T-helper 2 cell treated with Interferon-gamma antibody and Interleukin-4, amounts not matched to agents 5 μg/mL and 100 μg/mL, for 36 hours (primary cell): ENCODE measurements at regions not wholly inside any gene's neighbourhood (a gene's known extent, or its start where the extent isn't known, plus 50 kb on each side); places are given as distances from the start of the nearest gene placed in this dataset.

Experiments used
- DNase-seq: peaks from one replicate; pipeline ENCODE4 v3.0.0; 2021; ENCODE audit warnings: low spot score
- H3K27ac Mint-ChIP-seq: one replicate; pipeline ENCODE4 v1.8.0; 2021; ENCODE audit warnings: mild to moderate bottlenecking, mixed read lengths
- H3K27me3 Mint-ChIP-seq: one replicate; pipeline ENCODE4 v1.8.0; 2021; ENCODE audit warnings: low read depth, mixed read lengths
- H3K36me3 Mint-ChIP-seq: one replicate; pipeline ENCODE4 v1.8.0; 2021; ENCODE audit warnings: low read depth, mixed read lengths
- H3K4me1 Mint-ChIP-seq: one replicate; pipeline ENCODE4 v1.8.0; 2021; ENCODE audit warnings: low read depth, mixed read lengths
- H3K4me3 Mint-ChIP-seq: one replicate; pipeline ENCODE4 v1.8.0; 2022; ENCODE audit warnings: mild to moderate bottlenecking, moderate library complexity, mixed read lengths
- H3K9me3 Mint-ChIP-seq: one replicate; pipeline ENCODE4 v1.8.0; 2021; ENCODE audit warnings: mixed read lengths

DNA sequence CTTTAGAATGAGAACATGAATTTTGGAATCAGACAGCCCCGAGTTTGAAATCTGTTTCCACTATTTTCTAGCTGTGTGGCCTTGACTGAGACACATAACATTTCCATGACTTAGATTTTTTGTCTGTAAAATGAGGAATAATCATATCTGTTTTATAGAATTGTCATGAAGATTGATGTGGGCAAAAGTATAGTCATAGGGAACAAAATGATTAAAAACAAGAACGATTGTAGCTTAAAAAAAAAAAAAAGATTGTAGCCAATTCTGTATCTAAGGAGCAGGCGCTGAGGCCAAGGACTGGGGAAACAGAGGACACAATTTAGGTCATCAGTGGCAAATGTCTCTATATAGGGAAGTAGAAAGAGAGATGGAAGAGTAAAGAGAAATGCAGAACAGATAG lies 201.6 kb upstream of the C1QTNF7 start:
- Mint-ChIP-seq H3K27me3 (peaks cover 16% of the 10 kb centered on the region), H3K4me3 (no peak overlapping the region), H3K9me3 (no peaks in the 10 kb centered on the region), H3K36me3 (no peaks in the 10 kb centered on the region), H3K4me1 (no peaks in the 10 kb centered on the region), H3K27ac (no peak overlapping the region)
- DNase-seq: no peak

DNA sequence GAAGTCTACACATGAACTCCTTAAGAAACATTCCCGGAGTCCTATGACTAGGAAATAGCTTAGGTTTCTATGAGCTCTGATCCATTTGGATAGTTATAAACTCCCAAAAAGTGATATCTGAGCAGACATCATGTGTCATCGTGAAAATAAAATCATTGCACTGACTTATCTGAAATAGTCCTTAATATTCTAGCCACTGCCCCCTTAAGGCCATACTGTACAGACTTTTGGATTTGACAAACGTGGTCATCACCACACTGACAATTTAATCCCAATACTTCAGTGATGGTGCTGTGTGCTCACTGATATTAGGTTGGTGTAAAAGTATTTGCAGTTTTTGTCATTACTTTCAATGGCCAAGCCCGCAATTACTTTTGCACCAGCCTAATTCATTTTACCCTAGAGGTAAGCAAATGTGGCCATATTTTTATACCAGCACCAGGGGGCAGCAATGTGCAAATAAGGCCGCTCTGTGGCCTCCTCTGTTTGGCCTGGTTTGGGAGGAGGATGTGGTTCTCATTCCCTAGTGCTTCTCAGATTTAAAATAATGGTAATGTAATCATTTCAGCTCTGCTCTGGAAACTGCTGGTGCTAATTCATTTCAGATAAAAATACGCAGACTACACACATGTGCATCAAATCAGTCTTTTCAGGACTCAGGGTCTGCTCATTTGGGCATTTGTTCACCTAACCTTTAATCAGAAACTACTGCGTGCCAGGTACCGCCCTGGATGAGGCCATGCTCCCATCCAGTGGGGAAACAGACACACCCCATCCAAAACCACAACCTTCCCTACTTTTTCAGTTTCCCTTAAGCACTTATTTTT lies 196.4 kb upstream of the C1QTNF7 start:
- no peaks in the 10 kb centered on the region for H3K9me3 Mint-ChIP-seq
- peaks cover 5% of the 10 kb centered on the region for H3K27me3 Mint-ChIP-seq
- no peaks in the 10 kb centered on the region for H3K36me3 Mint-ChIP-seq
- peaks cover 26% of the 10 kb centered on the region for H3K4me1 Mint-ChIP-seq
- no peak overlapping the region for H3K27ac Mint-ChIP-seq
- peak; percentile 61 for DNase-seq
- H3K4me3 Mint-ChIP-seq: no peak overlapping the region

DNA sequence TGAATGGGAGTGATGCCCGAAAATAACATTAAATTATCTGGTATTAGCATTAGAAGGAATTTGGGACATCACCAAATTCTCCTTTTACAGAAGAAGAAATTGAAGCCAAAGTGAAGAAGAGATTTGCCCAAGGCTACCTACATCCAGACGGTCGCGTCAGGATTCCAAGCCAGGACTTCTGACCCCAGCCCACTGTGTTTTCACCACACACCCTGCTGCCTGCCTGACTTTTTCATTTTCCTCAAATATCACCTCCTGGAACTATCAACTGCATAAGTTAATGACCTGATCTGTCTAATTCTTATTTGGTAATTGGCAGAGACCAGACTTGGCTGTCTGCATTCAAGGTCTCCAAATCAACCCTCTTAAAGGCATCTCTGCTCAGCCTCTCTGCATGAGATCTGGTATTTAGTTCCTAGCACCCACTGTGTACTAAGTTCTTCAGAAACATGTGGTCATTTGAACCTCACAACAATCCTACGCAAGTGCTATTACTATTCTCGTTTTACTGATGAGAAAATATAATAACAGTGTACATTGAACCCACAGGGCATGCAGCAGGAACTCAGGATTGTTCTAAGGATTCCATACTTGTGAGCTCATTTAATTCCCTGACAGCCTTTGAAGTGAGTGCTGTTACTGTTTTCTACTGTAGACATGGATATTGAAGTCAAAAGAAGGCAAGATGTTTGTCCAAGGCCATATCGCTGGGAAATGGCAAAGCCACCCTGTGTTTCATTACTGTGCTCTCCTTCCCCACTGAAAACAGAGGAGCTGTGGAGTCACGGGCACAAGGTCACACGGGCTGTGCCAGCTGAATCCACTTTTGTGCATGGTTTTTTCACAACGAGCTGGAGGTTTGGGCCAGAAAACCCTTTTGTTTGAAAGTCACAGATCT lies 195.2 kb upstream of the C1QTNF7 start:
- no peaks in the 10 kb centered on the region for H3K27me3 Mint-ChIP-seq
- no peak overlapping the region for H3K27ac Mint-ChIP-seq
- no peaks in the 10 kb centered on the region for H3K9me3 Mint-ChIP-seq
- peak overlapping the region; percentile 72 for H3K4me3 Mint-ChIP-seq
- H3K4me1 Mint-ChIP-seq: peaks cover 26% of the 10 kb centered on the region
- H3K36me3 Mint-ChIP-seq: no peaks in the 10 kb centered on the region
- no peak for DNase-seq

DNA sequence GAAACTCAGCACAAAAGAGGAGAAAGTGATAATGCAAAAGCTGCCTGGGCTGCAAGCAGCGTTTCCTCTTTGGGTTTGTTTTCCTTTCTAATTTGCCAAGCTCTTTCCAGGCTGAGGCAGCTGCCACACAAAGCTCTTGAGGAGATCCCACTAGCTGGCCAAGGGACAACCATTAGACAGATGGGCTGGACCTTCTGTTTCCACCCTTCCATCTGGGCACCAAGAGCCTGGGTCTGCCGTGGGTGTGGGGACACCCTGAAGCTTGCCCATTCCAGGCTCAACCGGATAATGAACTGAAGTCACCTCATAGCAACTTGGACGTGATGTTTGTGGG lies 194.6 kb upstream of the C1QTNF7 start:
- H3K9me3 Mint-ChIP-seq: no peaks in the 10 kb centered on the region
- peak overlapping the region; percentile 72 for H3K4me3 Mint-ChIP-seq
- no peaks in the 10 kb centered on the region for H3K36me3 Mint-ChIP-seq
- peak overlapping the region; percentile 2 for H3K27ac Mint-ChIP-seq
- no peaks in the 10 kb centered on the region for H3K27me3 Mint-ChIP-seq
- no peak for DNase-seq
- H3K4me1 Mint-ChIP-seq: peaks cover 26% of the 10 kb centered on the region

DNA sequence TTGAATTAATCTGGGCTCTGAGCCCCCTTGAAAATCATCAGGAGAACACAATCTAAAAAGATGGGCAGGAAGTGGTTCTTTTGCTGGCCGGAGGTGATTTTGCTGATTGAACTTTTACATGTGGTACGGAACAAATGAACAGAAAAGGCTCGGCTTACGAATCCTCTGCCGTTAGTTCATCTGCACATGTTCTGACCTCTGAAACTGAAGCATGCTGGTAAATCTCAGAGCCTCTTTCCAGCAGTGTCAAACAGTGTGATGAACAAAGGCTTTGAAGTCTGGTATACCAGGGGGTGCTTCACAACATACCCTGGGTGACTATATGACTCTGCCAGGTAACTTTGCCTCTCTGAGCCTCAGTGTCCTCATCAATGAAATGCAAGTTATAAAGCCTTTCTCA lies 194.2 kb upstream of the C1QTNF7 start:
- Mint-ChIP-seq H3K36me3 (no peaks in the 10 kb centered on the region), H3K4me3 (peak overlapping the region; percentile 72), H3K9me3 (no peaks in the 10 kb centered on the region), H3K4me1 (peaks cover 26% of the 10 kb centered on the region), H3K27ac (peak overlapping the region; percentile 2), H3K27me3 (no peaks in the 10 kb centered on the region)
- peak; percentile 23 for DNase-seq

DNA sequence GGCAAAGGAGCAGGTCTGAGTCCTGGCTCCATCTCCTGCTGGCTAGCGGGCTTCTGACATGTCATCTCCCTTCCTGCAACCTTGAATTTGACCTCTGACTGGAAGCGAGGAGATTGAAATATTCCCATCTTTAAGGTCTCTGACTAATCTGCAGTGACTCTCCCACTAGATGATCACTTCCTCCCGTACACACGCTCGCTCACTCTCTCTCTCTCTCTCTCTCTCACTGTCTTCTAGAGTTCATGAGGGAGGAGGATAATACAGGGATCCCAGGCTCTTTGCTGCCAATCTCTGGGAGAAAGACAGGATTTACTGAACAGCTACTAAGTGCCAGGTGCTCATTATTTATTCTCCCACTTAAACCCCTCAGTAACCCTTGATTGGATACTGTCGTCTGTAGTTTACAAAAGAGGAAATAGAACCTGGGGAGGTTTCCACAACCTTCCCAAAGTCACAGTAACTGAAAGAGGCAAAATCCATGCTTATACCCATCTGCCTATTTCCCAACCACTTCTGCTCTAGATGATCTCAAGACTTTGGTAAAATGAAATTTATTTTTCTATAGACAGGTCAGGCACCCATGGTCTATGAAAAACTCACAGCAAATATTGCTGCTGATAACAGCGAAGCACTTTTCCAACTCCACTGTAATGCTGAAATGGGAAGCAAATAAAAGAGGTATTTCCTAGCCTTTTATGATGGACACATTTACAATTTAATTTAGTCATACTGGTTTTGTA lies 193.5 kb upstream of the C1QTNF7 start:
- H3K36me3 Mint-ChIP-seq: no peaks in the 10 kb centered on the region
- DNase-seq: no peak
- peak overlapping the region; percentile 21 for H3K27ac Mint-ChIP-seq

DNA sequence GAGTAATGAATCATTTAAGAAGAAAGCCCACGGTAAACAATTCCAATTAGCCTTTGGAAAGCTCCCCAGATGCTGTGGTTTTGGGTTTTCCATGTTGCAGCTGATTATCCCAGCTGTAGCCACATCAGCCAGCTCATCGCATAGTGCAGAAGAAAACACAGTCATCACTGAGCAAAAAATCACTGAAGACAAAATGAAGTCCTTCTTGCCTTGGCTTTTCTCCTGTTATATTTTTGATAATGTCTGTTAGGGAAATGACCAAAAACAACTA lies 193.0 kb upstream of the C1QTNF7 start:
- no peaks in the 10 kb centered on the region for H3K27me3 Mint-ChIP-seq
- H3K4me3 Mint-ChIP-seq: no peak overlapping the region
- H3K4me1 Mint-ChIP-seq: peaks cover 26% of the 10 kb centered on the region
- DNase-seq: no peak
- H3K9me3 Mint-ChIP-seq: no peaks in the 10 kb centered on the region
- H3K27ac Mint-ChIP-seq: no peak overlapping the region
- H3K36me3 Mint-ChIP-seq: no peaks in the 10 kb centered on the region

More for the DNA sequence above, 193.5 kb upstream of the C1QTNF7 start:
- Mint-ChIP-seq H3K27me3 (no peaks in the 10 kb centered on the region), H3K4me3 (peak overlapping the region; percentile 72), H3K4me1 (peaks cover 26% of the 10 kb centered on the region), H3K9me3 (no peaks in the 10 kb centered on the region)

DNA sequence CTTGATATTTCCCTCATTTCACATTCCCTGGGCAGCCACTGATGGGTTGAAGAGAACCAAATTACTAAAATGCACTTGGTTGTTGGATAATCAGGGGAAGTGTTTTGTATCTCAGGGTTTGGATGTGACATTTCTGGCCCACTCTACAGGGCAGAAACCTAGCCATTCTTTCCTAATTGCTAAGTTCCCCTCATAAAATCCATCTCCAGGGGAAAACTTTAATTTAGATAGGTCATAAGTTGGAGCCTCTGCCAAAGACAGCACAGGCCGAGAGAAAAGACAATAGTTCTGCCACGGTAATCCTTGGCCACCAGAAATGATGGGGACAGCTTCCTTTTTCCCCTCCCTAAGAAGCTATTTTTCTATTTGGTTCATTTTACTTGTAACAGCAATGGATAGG lies 192.7 kb upstream of the C1QTNF7 start:
- Mint-ChIP-seq H3K27ac (no peak overlapping the region), H3K4me1 (peaks cover 26% of the 10 kb centered on the region)
- no peak for DNase-seq

DNA sequence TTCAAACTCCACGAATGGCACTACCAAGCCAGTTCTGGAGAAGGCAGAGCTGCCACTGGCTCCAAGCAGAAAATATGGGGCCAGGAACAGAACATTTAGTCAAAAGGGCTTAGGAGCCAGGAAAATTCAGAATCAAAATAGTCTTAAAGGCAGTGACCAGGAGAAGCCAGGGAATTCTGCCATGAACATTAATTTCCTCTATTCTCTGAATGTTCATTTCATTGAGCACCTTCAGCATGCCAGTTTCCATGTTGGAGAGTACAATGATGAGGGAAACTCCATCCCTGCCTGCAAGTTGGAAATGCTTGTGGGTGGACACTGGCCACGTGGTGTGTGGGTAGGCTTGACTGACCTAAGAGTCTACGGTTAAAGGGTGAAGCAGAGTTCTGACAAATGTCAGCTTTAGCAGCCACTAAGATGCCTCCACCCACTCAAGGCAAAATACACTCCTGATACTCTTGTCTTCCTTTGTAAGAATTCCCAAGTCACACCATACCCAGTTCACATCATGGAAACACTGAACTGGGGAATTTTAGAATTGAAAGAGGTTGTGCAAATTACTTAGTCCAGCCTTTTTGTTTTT lies 190.1 kb upstream of the C1QTNF7 start:
- no peaks in the 10 kb centered on the region for H3K9me3 Mint-ChIP-seq

More for the DNA sequence above, 192.7 kb upstream of the C1QTNF7 start:
- no peak overlapping the region for H3K4me3 Mint-ChIP-seq
- H3K9me3 Mint-ChIP-seq: no peaks in the 10 kb centered on the region
- H3K27me3 Mint-ChIP-seq: no peaks in the 10 kb centered on the region
- H3K36me3 Mint-ChIP-seq: no peaks in the 10 kb centered on the region

DNA sequence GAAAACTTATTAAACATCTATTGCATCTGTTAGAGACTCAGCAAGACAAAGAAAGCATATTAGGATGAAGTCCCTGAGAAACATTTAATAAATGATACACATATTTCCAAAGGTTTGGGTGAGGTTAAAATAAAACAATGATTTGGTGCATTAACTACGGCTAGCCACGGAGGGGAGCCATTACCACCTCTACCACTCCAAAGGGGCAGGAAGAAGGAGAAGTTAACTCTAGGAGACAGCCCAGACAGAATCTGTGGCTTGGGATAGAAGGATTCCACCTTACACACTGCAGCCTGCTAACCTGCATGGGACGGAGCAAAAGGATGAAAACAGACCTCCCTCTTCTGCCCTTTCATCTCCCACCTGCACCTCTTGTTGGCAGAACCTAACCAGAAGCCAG lies 189.1 kb upstream of the C1QTNF7 start:
- Mint-ChIP-seq H3K9me3 (no peaks in the 10 kb centered on the region), H3K27me3 (no peaks in the 10 kb centered on the region), H3K36me3 (no peaks in the 10 kb centered on the region), H3K27ac (no peak overlapping the region), H3K4me3 (no peak overlapping the region), H3K4me1 (peaks cover 9% of the 10 kb centered on the region)
- DNase-seq: no peak

More for the DNA sequence above, 190.1 kb upstream of the C1QTNF7 start:
- Mint-ChIP-seq H3K4me1 (peaks cover 18% of the 10 kb centered on the region), H3K36me3 (no peaks in the 10 kb centered on the region), H3K27me3 (no peaks in the 10 kb centered on the region), H3K4me3 (no peak overlapping the region), H3K27ac (no peak overlapping the region)
- no peak for DNase-seq

DNA sequence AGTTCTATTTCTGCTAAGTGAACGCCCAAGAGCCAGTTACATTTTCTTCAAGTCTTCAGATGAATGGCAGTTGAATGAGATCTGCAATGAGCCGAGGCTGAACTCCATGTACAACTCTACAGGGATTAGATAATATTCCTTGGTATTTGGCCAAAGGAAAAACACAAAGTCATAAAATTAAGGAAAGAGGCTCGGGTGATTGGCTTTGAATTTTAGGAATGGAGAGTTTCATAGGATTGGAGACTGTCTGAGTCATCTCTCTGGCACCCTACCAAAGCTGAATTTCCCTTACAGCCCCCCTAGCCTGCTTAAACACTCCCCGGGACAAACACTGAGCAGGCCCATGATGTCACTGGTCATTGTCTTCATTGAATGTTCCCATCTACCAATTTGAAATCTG lies 188.0 kb upstream of the C1QTNF7 start:
- Mint-ChIP-seq H3K36me3 (no peaks in the 10 kb centered on the region), H3K27ac (no peak overlapping the region), H3K9me3 (no peaks in the 10 kb centered on the region), H3K27me3 (no peaks in the 10 kb centered on the region), H3K4me1 (no peaks in the 10 kb centered on the region), H3K4me3 (no peak overlapping the region)
- no peak for DNase-seq

DNA sequence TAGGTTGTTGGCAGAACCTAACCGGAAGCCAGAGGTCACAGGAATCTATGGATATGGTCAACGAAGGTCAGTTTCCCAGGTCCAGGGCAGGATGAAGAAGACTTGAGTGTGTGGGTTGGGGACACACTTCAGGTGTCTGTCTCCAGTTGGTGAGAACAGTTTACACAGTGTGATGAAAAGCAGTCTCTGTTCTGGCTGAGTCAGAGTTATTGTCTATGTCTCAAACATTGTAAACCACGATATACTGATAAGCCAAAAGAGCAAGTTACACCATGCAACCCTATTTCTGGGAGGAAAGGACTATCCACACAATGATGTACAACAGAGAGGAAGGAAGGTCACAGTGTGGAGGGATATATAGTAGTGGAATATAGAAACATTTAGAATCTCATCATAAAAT lies 187.1 kb upstream of the C1QTNF7 start:
- Mint-ChIP-seq H3K4me1 (no peaks in the 10 kb centered on the region), H3K9me3 (no peaks in the 10 kb centered on the region), H3K27me3 (no peaks in the 10 kb centered on the region), H3K36me3 (no peaks in the 10 kb centered on the region), H3K4me3 (no peak overlapping the region), H3K27ac (no peak overlapping the region)
- DNase-seq: no peak

DNA sequence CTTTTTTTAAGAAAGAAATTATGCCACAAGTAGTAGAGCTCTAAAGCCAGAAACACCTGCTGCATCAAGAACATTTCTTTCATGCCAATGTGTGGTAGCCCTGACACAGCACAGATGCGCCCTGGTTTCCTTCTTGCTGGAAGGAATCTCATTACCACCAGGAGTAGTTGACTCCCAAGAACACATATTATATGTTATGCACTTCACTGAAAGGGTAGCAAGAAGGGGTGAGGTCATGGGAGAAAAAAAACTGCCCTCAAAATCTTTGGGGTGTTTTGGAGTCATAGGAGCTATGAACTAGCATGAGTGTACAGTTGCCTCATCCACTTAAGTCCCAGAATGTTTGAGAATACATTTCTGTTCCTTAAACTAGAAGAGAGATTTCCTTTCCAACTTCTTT lies 185.8 kb upstream of the C1QTNF7 start:
- no peaks in the 10 kb centered on the region for H3K9me3 Mint-ChIP-seq
- DNase-seq: no peak
- H3K4me3 Mint-ChIP-seq: no peak overlapping the region
- no peak overlapping the region for H3K27ac Mint-ChIP-seq
- H3K4me1 Mint-ChIP-seq: no peaks in the 10 kb centered on the region
- H3K27me3 Mint-ChIP-seq: no peaks in the 10 kb centered on the region
- H3K36me3 Mint-ChIP-seq: no peaks in the 10 kb centered on the region

DNA sequence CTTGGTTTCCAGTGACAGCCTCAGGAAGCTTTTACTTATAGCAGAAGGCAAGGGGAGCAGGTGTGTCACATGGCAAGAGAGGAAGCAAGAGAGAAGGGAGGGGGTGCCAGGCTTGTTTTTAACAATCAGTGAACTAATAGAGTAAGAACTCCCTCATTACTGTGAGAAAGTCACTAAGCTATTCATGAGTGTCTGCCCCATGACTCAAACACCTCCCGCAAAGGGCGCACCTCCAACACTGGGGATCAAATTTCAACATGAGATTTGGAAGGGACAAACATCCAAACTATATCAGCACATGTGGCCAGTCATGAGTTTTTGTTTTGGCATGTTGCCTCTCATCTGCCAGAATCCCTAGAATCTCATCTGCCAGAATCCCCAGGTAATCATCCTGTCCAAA lies 183.5 kb upstream of the C1QTNF7 start:
- no peak for DNase-seq
- no peak overlapping the region for H3K27ac Mint-ChIP-seq
- no peak overlapping the region for H3K4me3 Mint-ChIP-seq
- no peaks in the 10 kb centered on the region for H3K27me3 Mint-ChIP-seq
- no peaks in the 10 kb centered on the region for H3K4me1 Mint-ChIP-seq
- H3K9me3 Mint-ChIP-seq: no peaks in the 10 kb centered on the region
- no peaks in the 10 kb centered on the region for H3K36me3 Mint-ChIP-seq
